A673 (cell line): ENCODE measurements at regions not wholly inside any gene's neighbourhood (a gene's known extent, or its start where the extent isn't known, plus 50 kb on each side); places are given as distances from the start of the nearest gene placed in this dataset.

ENCODE experiments used
- BruUV-seq: library from RNA; stranded (reverse); fragments of 400-500 nt; replicated peaks from 2 replicates; lab custom pipeline; 2021; lab: Mats Ljungman, UMichigan
- CTCF ChIA-PET: fragments of 300-600 bp; sonication (Branson Sonifier 250); formaldehyde crosslinking; loops from one replicate; lab custom pipeline; 2022; ENCODE audit warnings: antibody characterized with exemption; lab: Charles Lee
- POLR2A ChIA-PET: fragments of 300-600 bp; sonication (Branson Sonifier 250); formaldehyde crosslinking; loops from one replicate; lab custom pipeline; 2022; ENCODE audit warnings: antibody characterized with exemption; ENCODE audit not compliant: low non-redundant PET; lab: Charles Lee
- DNase-seq: peaks from one replicate; pipeline ENCODE4 v3.0.0-alpha.2; 2015; ENCODE audit warnings: low spot score
- H3K27ac ChIP-seq: fragments of 200-600 bp; sonication (generic); 2 replicates; pipeline ENCODE4 v1.5.1; 2016; ENCODE audit warnings: mixed run types, low read depth, mild to moderate bottlenecking, mixed read lengths, antibody characterized with exemption, low read length; ENCODE audit not compliant: poor library complexity, severe bottlenecking
- H3K27me3 ChIP-seq: fragments of 200-600 bp; sonication (generic); replicated peaks from 2 replicates; pipeline ENCODE4 v1.6.1; 2017; ENCODE audit warnings: mixed run types, low read depth, mild to moderate bottlenecking, mixed read lengths, antibody characterized with exemption, low read length; ENCODE audit not compliant: insufficient read depth, poor library complexity
- H3K36me3 ChIP-seq: fragments of 200-600 bp; sonication (generic); 2 replicates; pipeline ENCODE4 v1.6.1; 2016; ENCODE audit warnings: mixed run types, mild to moderate bottlenecking, mixed read lengths, antibody characterized with exemption, low read length; ENCODE audit not compliant: insufficient read depth, poor library complexity, severe bottlenecking
- H3K4me1 ChIP-seq: fragments of 200-600 bp; sonication (generic); 2 replicates; pipeline ENCODE4 v1.6.1; 2017; ENCODE audit warnings: mixed run types, mild to moderate bottlenecking, mixed read lengths, antibody characterized with exemption, low read length; ENCODE audit not compliant: insufficient read depth, poor library complexity, severe bottlenecking
- H3K4me3 ChIP-seq: fragments of 200-600 bp; sonication (generic); 2 replicates; pipeline ENCODE4 v1.5.1; 2016; ENCODE audit warnings: low read depth, mixed run types, mild to moderate bottlenecking, mixed read lengths, low read length; ENCODE audit not compliant: poor library complexity, severe bottlenecking
- H3K9me3 ChIP-seq: fragments of 200-600 bp; sonication (generic); 2 replicates; pipeline ENCODE4 v1.6.1; 2016; ENCODE audit warnings: mixed run types, low read depth, mild to moderate bottlenecking, mixed read lengths, antibody characterized with exemption, low read length; ENCODE audit not compliant: poor library complexity, severe bottlenecking
- EZH2 ChIP-seq: fragments of 200-600 bp; sonication (generic); IDR thresholded peaks from 2 replicates; pipeline ENCODE4 v1.6.1; 2017; ENCODE audit warnings: borderline replicate concordance, low read depth, mild to moderate bottlenecking, mixed read lengths, antibody characterized with exemption, low read length; ENCODE audit not compliant: poor library complexity, severe bottlenecking
- intact Hi-C: fragments of 100-400 bp; cut with micrococcal nuclease; formaldehyde crosslinking; loops from one replicate; pipeline ENCODE4 v1.10.0; 2022; ENCODE audit not compliant: unreplicated experiment
- TF ChIP-seq, protein P1 (sequence below): fragments of 300-800, 200-600 bp; sonication (generic); conservative IDR thresholded peaks from 2 replicates; pipeline ENCODE4 v1.5.1; 2017; ENCODE audit warnings: low read depth, mild to moderate bottlenecking, antibody characterized with exemption, low read length, moderate library complexity, mixed read lengths

- no peaks in the 10 kb centered on the region for H3K4me1 ChIP-seq
- POLR2A ChIA-PET = no interaction called here
- BruUV-seq = no TSS peak
Measured at GRCh38 chr3:41064526-41064925, 134.8 kb upstream of the CTNNB1 start.

DNA sequence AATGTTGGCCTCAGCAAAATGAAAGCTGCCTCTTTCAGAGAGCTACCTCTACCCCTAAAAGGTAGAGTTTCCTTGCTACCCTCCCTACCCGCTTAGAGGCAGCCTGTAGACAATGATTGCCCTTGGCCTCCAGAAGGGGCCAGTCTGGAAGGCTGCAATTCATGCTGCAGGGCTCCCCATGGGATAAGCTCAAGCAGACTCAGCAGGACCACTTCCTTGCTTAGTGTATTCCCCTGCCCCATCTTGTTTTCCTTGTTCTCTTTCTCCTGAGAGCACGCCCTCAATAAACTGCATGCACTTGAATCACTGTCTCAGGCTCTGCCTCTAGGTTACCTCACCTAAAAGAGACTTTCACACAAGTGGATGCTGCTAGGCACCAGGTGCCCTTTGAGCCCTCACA, 134.0 kb upstream of the CTNNB1 start:
- Histone ChIP-seq H3K9me3 (no peaks in the 10 kb centered on the region), H3K4me1 (no peaks in the 10 kb centered on the region), H3K27me3 (no peaks in the 10 kb centered on the region), H3K36me3 (no peaks in the 10 kb centered on the region), H3K27ac (no peak overlapping the region), H3K4me3 (no peak overlapping the region)
- ChIA-PET CTCF (no interaction called here), POLR2A (no interaction called here)
- BruUV-seq = no TSS peak
- intact Hi-C loops = no loop called here
- TF ChIP-seq, protein P1, sequence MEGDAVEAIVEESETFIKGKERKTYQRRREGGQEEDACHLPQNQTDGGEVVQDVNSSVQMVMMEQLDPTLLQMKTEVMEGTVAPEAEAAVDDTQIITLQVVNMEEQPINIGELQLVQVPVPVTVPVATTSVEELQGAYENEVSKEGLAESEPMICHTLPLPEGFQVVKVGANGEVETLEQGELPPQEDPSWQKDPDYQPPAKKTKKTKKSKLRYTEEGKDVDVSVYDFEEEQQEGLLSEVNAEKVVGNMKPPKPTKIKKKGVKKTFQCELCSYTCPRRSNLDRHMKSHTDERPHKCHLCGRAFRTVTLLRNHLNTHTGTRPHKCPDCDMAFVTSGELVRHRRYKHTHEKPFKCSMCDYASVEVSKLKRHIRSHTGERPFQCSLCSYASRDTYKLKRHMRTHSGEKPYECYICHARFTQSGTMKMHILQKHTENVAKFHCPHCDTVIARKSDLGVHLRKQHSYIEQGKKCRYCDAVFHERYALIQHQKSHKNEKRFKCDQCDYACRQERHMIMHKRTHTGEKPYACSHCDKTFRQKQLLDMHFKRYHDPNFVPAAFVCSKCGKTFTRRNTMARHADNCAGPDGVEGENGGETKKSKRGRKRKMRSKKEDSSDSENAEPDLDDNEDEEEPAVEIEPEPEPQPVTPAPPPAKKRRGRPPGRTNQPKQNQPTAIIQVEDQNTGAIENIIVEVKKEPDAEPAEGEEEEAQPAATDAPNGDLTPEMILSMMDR = no peak
- TF ChIP-seq EZH2 = no peak
- peak; percentile 5 for DNase-seq

More at GRCh38 chr3:41064526-41064925, 134.8 kb upstream of the CTNNB1 start:
- Histone ChIP-seq H3K27ac (no peak overlapping the region), H3K9me3 (no peaks in the 10 kb centered on the region), H3K27me3 (no peaks in the 10 kb centered on the region), H3K36me3 (no peaks in the 10 kb centered on the region), H3K4me3 (no peak overlapping the region)
- intact Hi-C loops = no loop called here
- TF ChIP-seq EZH2 = no peak
- TF ChIP-seq, protein P1 = no peak
- CTCF ChIA-PET = no interaction called here
- no peak for DNase-seq

DNA sequence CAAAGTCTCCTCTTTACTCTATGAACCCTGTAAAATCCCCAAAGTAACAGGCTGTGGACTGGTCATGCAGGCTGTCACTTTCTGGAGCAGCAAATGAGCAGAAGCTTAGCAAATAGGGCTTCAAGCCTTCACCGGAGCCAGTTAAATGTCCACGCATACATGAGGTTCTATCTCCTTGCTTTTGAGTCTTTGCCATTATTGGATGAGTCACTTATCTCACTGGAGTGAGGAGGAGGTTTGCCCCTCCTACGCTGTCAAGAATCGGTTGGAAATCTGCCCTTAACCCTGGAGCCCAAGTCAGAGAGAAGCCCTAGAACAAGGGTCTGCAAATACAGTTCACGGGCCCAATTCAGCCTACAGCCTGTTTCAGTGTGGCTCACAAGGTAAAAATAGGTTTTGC, 126.1 kb upstream of the CTNNB1 start:
- Histone ChIP-seq H3K27me3 (no peaks in the 10 kb centered on the region), H3K4me3 (no peak overlapping the region), H3K27ac (no peak overlapping the region), H3K9me3 (no peaks in the 10 kb centered on the region), H3K36me3 (no peaks in the 10 kb centered on the region), H3K4me1 (no peaks in the 10 kb centered on the region)
- POLR2A ChIA-PET = no interaction called here
- TF ChIP-seq, protein P1 = no peak
- no peak for TF ChIP-seq EZH2
- no TSS peak for BruUV-seq
- intact Hi-C loops = no loop called here
- no peak for DNase-seq
- CTCF ChIA-PET = no interaction called here
